HFFc6 (cell line): ENCODE measurements at regions not wholly inside any gene's neighbourhood (a gene's known extent, or its start where the extent isn't known, plus 50 kb on each side); places are given as distances from the start of the nearest gene placed in this dataset.
A peak's percentile ranks its signal among the peaks of the same experiment; 100 is the strongest.
"Not testable (repeated sequence)": the region's sequence is repeated elsewhere in the genome, so short reads cannot be mapped to it uniquely, and the experiment has no call there.

Source experiments
- DNase-seq: peaks from one replicate; pipeline ENCODE4 v3.0.0-alpha.2; 2018
- H3K27ac Mint-ChIP-seq: 2 replicates; pipeline ENCODE4 v1.8.0; 2020; ENCODE audit warnings: mild to moderate bottlenecking, mixed read lengths
- H3K27me3 Mint-ChIP-seq: 2 replicates; pipeline ENCODE4 v1.8.0; 2021; ENCODE audit warnings: mild to moderate bottlenecking, moderate library complexity, mixed read lengths; ENCODE audit not compliant: insufficient read depth
- H3K36me3 Mint-ChIP-seq: 2 replicates; pipeline ENCODE4 v1.8.0; 2021; ENCODE audit warnings: low read depth, mixed read lengths
- H3K4me1 Mint-ChIP-seq: 2 replicates; pipeline ENCODE4 v1.8.0; 2020; ENCODE audit warnings: low read depth, mixed read lengths
- H3K4me3 Mint-ChIP-seq: 2 replicates; pipeline ENCODE4 v1.8.0; 2020; ENCODE audit warnings: mild to moderate bottlenecking, moderate library complexity, mixed read lengths
- H3K9me3 Mint-ChIP-seq: 2 replicates; pipeline ENCODE4 v1.8.0; 2020; ENCODE audit warnings: mild to moderate bottlenecking, mixed read lengths
- TF ChIP-seq, protein P1 (sequence below): fragments of 200-600 bp; sonication (generic); IDR thresholded peaks from 2 replicates; pipeline ENCODE4 v1.5.0; 2021; ENCODE audit warnings: antibody characterized with exemption, mild to moderate bottlenecking

DNA sequence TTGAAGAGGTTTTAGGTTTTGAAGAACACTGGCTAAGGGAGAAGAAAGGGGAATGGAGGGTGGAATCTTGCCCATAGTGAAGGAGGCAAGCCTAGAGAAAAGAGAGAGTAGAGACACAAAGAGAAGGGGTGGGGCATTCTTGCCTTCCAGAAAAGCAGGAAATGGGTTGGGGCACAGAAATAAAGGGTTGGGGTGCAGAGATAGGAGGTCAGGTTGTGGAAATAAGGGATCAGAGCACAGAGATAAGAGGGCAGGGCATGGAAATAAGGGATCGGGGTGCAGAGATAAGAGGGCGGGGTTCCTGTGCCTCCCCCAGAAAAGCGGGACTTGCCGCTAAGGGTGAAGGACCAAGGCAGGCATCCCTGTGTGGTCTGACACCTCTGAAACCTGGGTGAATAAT, 69.9 kb downstream of the ALG1L2 start:
- not testable (repeated sequence) for H3K9me3 Mint-ChIP-seq, H3K4me1 Mint-ChIP-seq, DNase-seq, H3K36me3 Mint-ChIP-seq, H3K4me3 Mint-ChIP-seq, H3K27ac Mint-ChIP-seq
- peaks cover 22% of the 10 kb centered on the region for H3K27me3 Mint-ChIP-seq

DNA sequence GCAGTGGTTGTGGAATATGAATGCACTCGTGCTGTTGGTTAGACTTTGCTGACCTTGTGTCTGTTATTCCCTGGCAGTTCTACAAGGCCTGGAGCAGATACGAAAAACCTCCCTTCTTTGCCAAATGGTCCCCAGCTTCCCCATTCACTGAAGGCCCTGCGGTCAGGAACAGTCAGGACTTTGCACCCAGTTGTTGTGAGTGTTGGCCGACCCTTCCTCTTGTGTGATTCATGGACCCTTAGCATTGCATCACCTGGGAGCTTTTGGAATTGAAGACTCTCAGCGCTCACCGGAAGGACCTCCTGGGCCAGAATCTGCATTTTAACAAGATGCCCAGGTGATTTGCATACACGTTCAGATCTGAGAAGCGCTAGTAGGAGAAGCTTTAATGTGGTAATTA, 71.6 kb downstream of the ALG1L2 start:
- H3K4me1 Mint-ChIP-seq, H3K27ac Mint-ChIP-seq, H3K9me3 Mint-ChIP-seq, H3K4me3 Mint-ChIP-seq, DNase-seq, H3K36me3 Mint-ChIP-seq: not testable (repeated sequence)
- peaks cover 16% of the 10 kb centered on the region for H3K27me3 Mint-ChIP-seq

DNA sequence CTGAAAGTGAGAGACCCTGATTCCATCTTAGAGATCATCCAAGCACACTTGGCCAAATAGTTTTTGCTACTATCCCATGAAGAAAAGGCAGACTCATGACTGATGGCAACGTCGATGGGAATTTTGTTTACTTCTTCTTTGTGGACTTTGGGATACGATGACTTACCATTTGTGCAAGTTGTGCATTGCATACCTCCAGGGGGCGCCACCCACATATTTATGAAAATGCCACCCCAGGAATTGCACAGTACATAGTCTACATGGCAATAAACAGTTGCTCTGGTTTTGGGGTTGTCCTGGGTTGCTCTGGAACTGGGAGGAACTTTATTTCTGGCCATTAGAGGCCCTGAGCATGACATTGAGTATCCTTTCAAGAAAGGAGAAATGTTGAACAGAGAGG, 73.8 kb downstream of the ALG1L2 start:
- not testable (repeated sequence) for H3K4me1 Mint-ChIP-seq, H3K9me3 Mint-ChIP-seq, H3K4me3 Mint-ChIP-seq, H3K27ac Mint-ChIP-seq, H3K36me3 Mint-ChIP-seq, H3K27me3 Mint-ChIP-seq, DNase-seq
- TF ChIP-seq, protein P1, sequence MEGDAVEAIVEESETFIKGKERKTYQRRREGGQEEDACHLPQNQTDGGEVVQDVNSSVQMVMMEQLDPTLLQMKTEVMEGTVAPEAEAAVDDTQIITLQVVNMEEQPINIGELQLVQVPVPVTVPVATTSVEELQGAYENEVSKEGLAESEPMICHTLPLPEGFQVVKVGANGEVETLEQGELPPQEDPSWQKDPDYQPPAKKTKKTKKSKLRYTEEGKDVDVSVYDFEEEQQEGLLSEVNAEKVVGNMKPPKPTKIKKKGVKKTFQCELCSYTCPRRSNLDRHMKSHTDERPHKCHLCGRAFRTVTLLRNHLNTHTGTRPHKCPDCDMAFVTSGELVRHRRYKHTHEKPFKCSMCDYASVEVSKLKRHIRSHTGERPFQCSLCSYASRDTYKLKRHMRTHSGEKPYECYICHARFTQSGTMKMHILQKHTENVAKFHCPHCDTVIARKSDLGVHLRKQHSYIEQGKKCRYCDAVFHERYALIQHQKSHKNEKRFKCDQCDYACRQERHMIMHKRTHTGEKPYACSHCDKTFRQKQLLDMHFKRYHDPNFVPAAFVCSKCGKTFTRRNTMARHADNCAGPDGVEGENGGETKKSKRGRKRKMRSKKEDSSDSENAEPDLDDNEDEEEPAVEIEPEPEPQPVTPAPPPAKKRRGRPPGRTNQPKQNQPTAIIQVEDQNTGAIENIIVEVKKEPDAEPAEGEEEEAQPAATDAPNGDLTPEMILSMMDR = peak; percentile 62

DNA sequence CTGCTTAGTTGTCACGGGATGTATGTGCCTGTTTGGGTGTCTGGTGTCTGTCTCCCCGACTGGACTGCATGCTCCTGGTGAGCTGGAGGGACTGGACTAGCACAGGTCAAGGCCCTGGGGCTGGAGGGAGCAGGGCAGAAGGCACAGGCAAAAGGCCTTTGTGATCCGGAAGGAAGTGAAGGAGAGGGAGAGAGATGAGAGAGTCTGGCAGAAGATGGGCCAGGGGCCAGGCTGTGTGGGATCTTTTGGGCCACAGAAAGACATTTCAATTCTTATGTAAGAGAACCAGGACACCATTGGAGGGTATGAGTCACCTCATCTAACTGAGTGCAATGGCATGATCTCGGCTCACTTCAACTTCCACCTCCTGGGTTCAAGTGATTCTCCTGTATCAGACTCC, 85.2 kb downstream of the ALG1L2 start:
- not testable (repeated sequence) for H3K4me1 Mint-ChIP-seq, H3K4me3 Mint-ChIP-seq, DNase-seq

DNA sequence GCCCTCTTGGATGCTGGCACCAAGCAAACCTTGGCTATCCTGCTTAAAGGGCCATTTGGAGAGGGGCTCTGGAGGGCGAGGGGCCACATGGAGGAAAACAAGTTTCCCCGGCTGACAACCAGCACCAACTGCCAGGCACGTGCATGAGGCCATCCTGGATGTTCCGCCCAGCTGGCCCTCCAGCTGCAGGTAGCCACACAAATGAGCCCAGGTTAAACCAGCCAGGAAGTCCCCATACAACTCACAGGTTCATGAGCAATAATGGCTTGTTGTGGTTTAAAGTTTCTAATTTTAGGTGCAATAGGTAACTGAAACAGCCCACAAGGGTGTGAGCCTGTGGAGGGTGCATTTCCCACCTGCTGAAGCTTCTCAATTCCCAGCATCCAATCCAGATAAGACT, 93.6 kb downstream of the ALG1L2 start:
- DNase-seq, H3K27ac Mint-ChIP-seq: not testable (repeated sequence)
- peaks cover 12% of the 10 kb centered on the region for H3K4me1 Mint-ChIP-seq

More for the DNA sequence above, 85.2 kb downstream of the ALG1L2 start:
- not testable (repeated sequence) for H3K27ac Mint-ChIP-seq, H3K36me3 Mint-ChIP-seq, H3K27me3 Mint-ChIP-seq, H3K9me3 Mint-ChIP-seq

DNA sequence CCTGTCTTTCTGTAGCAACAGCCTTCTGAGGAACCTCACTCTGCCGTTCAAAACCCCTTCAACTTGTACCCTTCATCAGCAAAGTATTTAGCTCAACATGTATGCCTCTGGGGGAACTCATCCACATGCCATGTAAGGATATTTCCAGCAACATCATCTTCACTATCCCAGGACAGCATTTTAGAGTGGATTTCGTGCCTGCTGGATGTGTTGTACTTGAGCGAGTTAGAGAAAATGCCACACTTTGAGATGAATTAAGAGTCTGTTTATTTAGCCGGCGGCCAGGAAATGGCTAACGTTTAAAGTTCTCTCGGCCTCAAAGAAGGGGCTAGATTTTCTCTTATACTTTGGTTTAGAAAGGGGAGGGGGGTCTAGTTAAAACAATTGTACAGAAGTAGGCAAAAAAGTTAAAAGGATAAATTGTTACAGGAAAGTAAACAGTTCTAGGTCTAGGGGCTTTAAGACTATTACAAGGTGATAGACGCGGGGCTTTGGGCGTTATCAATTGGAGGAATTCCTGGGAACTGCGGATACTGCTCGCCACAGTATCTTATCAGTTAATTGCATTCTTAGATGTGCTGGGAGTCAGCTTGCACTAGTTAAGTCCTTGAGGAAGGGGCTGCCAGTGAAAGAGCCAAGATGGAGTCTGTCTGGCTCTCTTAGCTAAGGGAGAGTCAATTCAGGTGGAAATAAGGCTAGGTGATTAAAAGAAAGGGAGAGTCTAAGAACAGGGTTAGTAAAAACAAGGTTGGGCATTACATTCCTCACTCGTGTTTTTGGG, 95.0 kb downstream of the ALG1L2 start:
- H3K27ac Mint-ChIP-seq, DNase-seq, H3K4me3 Mint-ChIP-seq, H3K27me3 Mint-ChIP-seq, H3K9me3 Mint-ChIP-seq, H3K36me3 Mint-ChIP-seq: not testable (repeated sequence)
- H3K4me1 Mint-ChIP-seq = peaks cover 12% of the 10 kb centered on the region

More for the DNA sequence above, 93.6 kb downstream of the ALG1L2 start:
- H3K4me3 Mint-ChIP-seq, H3K9me3 Mint-ChIP-seq, H3K27me3 Mint-ChIP-seq, H3K36me3 Mint-ChIP-seq: not testable (repeated sequence)

DNA sequence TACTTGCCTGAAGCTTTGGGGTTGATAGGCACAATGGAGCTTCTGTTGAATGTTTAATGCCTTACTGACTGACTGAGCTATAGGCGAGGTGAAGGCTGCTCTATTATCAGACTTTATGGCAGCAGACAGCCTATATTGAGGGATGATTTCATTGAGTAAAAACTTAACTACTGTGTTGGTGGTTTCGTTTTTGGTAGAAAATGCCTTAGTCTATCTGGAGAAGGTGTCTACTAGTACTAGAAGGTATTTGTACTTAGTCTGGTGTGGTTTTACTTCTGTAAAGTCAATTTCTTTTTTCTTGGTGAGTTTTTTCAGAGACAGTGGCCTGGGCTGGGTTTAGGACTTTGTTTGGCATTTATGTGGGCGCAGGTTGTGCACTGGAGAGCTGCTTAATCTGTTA, 97.2 kb downstream of the ALG1L2 start:
- H3K36me3 Mint-ChIP-seq, H3K9me3 Mint-ChIP-seq, DNase-seq, H3K27ac Mint-ChIP-seq: not testable (repeated sequence)
- Mint-ChIP-seq H3K4me3 (peak overlapping the region; percentile 34; the same call in 1 of the 2 replicates), H3K4me1 (peaks cover 12% of the 10 kb centered on the region), H3K27me3 (peaks cover 14% of the 10 kb centered on the region)

DNA sequence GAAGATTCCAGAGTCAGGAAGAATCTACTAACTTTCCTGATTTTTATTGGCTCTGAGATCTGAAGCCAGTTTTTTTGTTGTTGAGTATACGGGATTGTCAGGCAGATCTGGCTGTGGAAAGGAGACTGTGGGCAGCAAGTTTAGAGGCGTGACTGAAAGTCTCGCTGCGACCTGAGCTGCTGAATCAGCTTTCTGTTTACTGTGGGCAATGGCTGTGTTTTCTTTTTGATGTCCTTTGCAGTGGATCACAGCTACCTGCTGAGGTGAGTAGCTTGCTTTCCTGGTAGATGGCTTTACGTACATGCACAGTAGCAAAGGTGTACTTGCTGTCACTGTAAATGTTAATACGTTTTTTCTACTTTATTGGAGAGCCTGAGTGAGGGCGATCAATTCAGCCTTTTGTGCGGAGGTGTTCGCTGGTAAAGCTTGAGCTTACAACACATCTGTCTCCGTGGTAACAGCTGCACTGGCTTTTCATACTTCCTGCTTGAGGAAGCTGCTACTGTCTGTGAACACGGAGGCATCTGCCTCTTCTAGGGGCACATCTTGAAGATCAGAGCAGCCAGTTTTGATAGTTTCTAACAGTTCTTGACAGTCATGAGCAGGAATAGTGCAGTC, 97.8 kb downstream of the ALG1L2 start:
- DNase-seq = peak; percentile 0
- not testable (repeated sequence) for H3K36me3 Mint-ChIP-seq, H3K27ac Mint-ChIP-seq, H3K9me3 Mint-ChIP-seq
- Mint-ChIP-seq H3K4me3 (peak overlapping the region; percentile 34), H3K27me3 (peaks cover 14% of the 10 kb centered on the region), H3K4me1 (peaks cover 12% of the 10 kb centered on the region)

DNA sequence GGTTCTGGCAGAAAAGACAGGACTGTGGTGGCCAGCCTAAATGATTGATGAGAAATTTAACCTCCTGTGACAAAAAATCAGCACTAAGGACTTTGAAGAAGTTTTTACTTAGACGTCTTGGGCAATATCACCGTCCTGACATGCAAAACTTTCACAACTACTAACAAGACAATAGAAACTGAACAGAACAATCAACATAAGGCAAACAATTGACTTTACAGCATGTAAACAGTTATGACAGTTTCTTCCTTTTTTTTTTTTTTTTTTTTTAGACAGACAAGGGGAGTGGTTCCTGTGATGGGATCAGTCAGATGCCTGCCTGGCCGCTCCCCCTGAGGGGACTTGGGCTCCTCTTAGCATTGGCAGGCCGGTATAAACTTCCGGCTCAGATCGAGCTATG, 100.8 kb downstream of the ALG1L2 start:
- not testable (repeated sequence) for H3K36me3 Mint-ChIP-seq, H3K27ac Mint-ChIP-seq, DNase-seq, H3K9me3 Mint-ChIP-seq, H3K4me3 Mint-ChIP-seq, H3K27me3 Mint-ChIP-seq
- H3K4me1 Mint-ChIP-seq = peaks cover 12% of the 10 kb centered on the region

DNA sequence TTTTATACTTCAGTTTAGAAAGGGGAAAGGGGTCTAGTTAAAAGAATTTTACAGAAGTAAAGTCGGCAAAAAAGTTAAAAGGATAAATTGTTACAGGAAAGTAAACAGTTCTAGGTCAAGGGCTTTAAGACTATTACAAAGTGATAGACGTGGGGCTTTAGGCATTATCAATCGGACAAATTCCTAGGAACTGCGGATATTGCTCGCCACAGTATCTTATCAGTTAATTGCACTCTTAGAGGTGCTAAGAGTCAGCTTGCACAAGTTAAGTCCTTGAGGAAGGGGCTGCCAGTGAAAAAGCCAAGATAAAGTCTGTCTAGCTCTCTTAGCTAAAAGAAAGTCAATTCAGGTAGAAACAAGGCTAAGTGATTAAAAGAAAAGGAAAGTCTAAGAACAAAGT, 102.1 kb downstream of the ALG1L2 start:
- H3K4me3 Mint-ChIP-seq, DNase-seq, H3K9me3 Mint-ChIP-seq, H3K27me3 Mint-ChIP-seq, H3K27ac Mint-ChIP-seq, H3K36me3 Mint-ChIP-seq: not testable (repeated sequence)
- peaks cover 12% of the 10 kb centered on the region for H3K4me1 Mint-ChIP-seq

DNA sequence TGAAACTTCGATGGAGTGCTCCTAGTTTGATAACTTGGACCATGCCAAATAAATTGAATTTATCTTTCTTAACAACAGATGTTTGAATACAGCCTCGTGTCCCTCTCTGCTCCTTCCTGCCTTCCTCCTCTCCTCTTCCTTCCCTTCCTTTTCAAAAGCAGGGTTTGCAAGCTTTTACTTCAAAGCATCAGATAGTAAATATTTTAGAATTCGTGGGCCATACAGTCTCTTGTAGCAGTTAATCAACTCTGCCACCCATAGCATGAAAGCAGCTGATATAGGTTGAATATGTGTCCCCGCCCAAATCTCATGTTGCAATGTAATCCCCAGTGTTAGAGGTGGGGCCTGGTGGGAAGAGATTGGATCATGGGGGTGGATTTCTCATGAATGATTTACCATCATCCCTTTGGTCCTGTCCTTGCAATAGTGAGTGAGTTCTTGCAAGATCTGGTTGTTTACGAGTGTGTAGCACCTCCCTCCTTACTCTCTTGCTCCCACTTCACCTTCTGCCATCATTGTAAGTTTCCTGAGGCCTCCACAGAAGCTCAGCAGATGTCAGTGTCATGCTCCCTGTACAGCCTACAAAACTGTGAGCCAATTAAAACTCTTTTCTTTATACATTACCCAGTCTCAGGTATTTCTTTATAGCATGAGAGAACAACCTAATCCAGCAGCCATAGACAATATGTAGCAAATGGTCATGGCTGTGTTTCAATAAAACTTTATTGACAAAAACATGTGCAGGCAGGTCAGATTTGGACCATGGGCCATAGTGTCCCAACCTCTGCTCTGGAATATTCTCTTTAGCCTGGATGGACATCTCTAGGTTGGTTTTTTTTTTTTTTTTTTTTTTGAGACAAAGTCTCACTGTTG, 102.8 kb downstream of the ALG1L2 start:
- not testable (repeated sequence) for H3K4me3 Mint-ChIP-seq, DNase-seq, H3K4me1 Mint-ChIP-seq, H3K27ac Mint-ChIP-seq, H3K27me3 Mint-ChIP-seq, H3K9me3 Mint-ChIP-seq, H3K36me3 Mint-ChIP-seq

DNA sequence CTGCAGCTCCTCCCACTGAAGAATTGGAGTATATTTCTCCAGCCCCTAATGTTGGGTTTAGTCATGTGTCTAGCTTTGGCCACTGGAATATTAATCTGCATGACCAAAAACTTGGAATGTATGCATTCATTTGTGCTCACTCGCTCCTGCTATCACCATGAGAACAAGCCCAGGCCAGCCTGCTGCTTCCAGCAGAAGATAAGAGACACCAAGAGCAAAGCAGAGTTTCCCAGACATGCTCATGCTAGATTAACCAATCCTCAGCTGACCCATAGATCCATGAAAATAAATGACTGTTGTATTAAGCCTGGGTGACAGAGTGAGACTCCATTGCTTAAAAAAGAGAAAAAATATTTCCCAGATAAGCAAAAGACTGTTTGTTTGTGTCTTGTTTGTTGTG, 119.6 kb downstream of the ALG1L2 start:
- not testable (repeated sequence) for H3K27me3 Mint-ChIP-seq, H3K4me1 Mint-ChIP-seq, H3K27ac Mint-ChIP-seq, H3K4me3 Mint-ChIP-seq, DNase-seq, H3K36me3 Mint-ChIP-seq
- H3K9me3 Mint-ChIP-seq = peaks cover 12% of the 10 kb centered on the region

DNA sequence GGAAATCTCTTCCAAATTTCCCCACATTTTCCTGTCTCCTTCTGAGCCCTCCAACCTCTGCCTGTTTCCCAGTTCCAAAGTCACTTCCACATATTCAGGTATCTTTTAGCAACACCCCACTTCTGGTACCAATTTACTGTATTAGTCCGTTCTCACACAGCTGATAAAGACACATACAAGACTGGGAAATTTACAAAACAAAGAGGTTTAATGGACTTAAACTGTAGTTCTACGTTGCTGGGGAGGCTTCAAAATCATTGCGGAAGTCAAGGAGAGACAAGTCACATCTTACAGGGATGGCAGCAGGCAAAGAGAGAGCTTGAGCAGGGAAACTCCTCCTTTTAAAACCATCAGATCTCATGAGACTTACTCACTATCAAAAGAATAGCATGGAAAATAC, 122.0 kb downstream of the ALG1L2 start:
- not testable (repeated sequence) for H3K4me3 Mint-ChIP-seq, H3K4me1 Mint-ChIP-seq, H3K27me3 Mint-ChIP-seq, H3K36me3 Mint-ChIP-seq, H3K27ac Mint-ChIP-seq, DNase-seq
- peaks cover 12% of the 10 kb centered on the region for H3K9me3 Mint-ChIP-seq
